ENCODE measurements at regions not wholly inside any gene's neighbourhood (a gene's known extent, or its start where the extent isn't known, plus 50 kb on each side); places are given as distances from the start of the nearest gene placed in this dataset.

DNA sequence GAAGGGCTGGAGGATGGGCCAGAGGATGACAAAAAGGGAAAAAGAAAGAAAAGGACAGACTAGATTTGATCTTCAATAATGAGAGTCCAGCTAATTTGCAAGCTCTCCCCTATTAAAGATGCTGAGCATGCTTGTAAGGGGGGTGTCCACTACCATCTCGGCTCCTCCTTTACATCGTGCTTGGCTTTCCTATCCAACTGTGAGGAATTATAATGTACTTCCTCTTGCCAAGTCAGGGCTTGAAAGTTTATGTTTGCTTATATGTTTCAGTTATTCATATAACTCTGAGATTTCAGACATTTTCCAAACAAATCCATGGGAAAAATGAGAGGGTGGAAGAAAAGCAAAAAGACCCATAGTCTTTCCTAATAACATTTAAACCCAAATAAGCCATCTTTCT, 387.1 kb downstream of the METTL15 start:
- Histone ChIP-seq H3K36me3 (ENCODE audit: insufficient read depth, low read length) (no peaks in the 10 kb centered on the region), H3K79me2 (ENCODE audit: control insufficient read depth, insufficient read depth, low read length, unreplicated experiment) (no peaks in the 10 kb centered on the region), H3K4me3 (ENCODE audit: low read depth, low read length) (no peak overlapping the region), H3K27me3 (ENCODE audit: insufficient read depth, low read length) (no peaks in the 10 kb centered on the region), H3K4me1 (ENCODE audit: control insufficient read depth, insufficient read depth, low read length, unreplicated experiment) (peaks cover 17% of the 10 kb centered on the region), H3K27ac (ENCODE audit: low read depth, low read length) (no peak overlapping the region), H2AFZ (ENCODE audit: low read length, unreplicated experiment) (no peak overlapping the region)

- Histone ChIP-seq H3K27me3 (ENCODE audit: insufficient read depth, low read length) (no peaks in the 10 kb centered on the region), H3K36me3 (ENCODE audit: insufficient read depth, low read length) (no peaks in the 10 kb centered on the region), H3K4me3 (ENCODE audit: low read depth, low read length) (no peak overlapping the region), H3K27ac (ENCODE audit: low read depth, low read length) (no peak overlapping the region), H2AFZ (ENCODE audit: low read length, unreplicated experiment) (no peak overlapping the region), H3K79me2 (ENCODE audit: control insufficient read depth, insufficient read depth, low read length, unreplicated experiment) (no peaks in the 10 kb centered on the region), H3K4me1 (ENCODE audit: control insufficient read depth, insufficient read depth, low read length, unreplicated experiment) (peaks cover 17% of the 10 kb centered on the region)
These were observed 383.2 kb downstream of the METTL15 start for GRCh38 chr11:28491431-28491830.

GRCh38 chr11:28490773-28491382, 382.7 kb downstream of the METTL15 start:
- Histone ChIP-seq H3K27ac (ENCODE audit: low read depth, low read length) (no peak overlapping the region), H3K4me1 (ENCODE audit: control insufficient read depth, insufficient read depth, low read length, unreplicated experiment) (peaks cover 17% of the 10 kb centered on the region), H3K79me2 (ENCODE audit: control insufficient read depth, insufficient read depth, low read length, unreplicated experiment) (no peaks in the 10 kb centered on the region), H3K36me3 (ENCODE audit: insufficient read depth, low read length) (no peaks in the 10 kb centered on the region), H3K4me3 (ENCODE audit: low read depth, low read length) (no peak overlapping the region), H3K27me3 (ENCODE audit: insufficient read depth, low read length) (no peaks in the 10 kb centered on the region), H2AFZ (ENCODE audit: low read length, unreplicated experiment) (no peak overlapping the region)

GRCh38 chr11:28488336-28488735, 380.1 kb downstream of the METTL15 start:
- Histone ChIP-seq H3K79me2 (ENCODE audit: control insufficient read depth, insufficient read depth, low read length, unreplicated experiment) (no peaks in the 10 kb centered on the region), H2AFZ (ENCODE audit: low read length, unreplicated experiment) (no peak overlapping the region), H3K27ac (ENCODE audit: low read depth, low read length) (no peak overlapping the region), H3K36me3 (ENCODE audit: insufficient read depth, low read length) (no peaks in the 10 kb centered on the region), H3K4me3 (ENCODE audit: low read depth, low read length) (no peak overlapping the region), H3K27me3 (ENCODE audit: insufficient read depth, low read length) (no peaks in the 10 kb centered on the region), H3K4me1 (ENCODE audit: control insufficient read depth, insufficient read depth, low read length, unreplicated experiment) (peaks cover 17% of the 10 kb centered on the region)

DNA sequence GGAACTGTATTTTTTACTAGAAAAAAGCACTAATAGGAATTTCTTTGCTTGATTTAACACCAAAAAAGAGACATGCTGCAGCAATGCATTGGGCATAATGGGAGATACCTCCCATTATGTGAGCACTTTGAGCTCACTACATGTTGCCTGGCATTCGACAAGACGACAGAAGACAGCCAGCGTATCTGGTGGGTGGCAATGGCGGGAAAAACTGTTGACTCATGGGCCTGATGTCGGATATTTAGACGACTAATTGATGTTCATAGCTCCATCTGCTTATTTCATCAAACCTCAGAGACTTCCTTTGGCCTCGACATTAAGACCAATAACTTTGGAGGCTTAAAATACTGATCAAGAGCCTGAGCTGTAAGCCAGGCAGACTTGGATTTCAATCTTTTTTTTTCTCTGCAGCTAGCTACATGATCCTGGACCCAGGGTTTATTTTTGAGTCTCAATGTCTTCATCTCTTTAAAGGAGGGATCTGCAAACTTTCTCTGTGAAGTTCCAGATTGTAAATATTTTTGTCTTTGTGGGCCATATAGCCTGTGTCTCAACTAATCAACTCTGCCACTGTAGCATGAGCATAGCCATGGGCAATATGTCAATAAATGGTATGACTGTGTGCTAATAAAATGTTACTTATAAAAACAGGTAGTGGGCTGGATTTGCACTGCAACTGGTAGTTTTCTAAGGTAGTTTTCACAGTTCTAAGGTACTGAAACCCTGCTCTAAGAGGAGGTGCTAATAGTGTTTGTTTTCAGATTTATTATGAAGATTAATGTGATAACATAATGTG, 375.1 kb downstream of the METTL15 start:
- Histone ChIP-seq H3K36me3 (ENCODE audit: insufficient read depth, low read length) (no peaks in the 10 kb centered on the region), H3K27me3 (ENCODE audit: insufficient read depth, low read length) (no peaks in the 10 kb centered on the region), H3K4me3 (ENCODE audit: low read depth, low read length) (no peak overlapping the region), H2AFZ (ENCODE audit: low read length, unreplicated experiment) (no peak overlapping the region), H3K79me2 (ENCODE audit: control insufficient read depth, insufficient read depth, low read length, unreplicated experiment) (no peaks in the 10 kb centered on the region), H3K27ac (ENCODE audit: low read depth, low read length) (no peak overlapping the region), H3K4me1 (ENCODE audit: control insufficient read depth, insufficient read depth, low read length, unreplicated experiment) (no peaks in the 10 kb centered on the region)

GRCh38 chr11:28482666-28483065, 374.5 kb downstream of the METTL15 start:
- Histone ChIP-seq H3K79me2 (ENCODE audit: control insufficient read depth, insufficient read depth, low read length, unreplicated experiment) (no peaks in the 10 kb centered on the region), H3K27ac (ENCODE audit: low read depth, low read length) (no peak overlapping the region), H3K27me3 (ENCODE audit: insufficient read depth, low read length) (no peaks in the 10 kb centered on the region), H3K4me1 (ENCODE audit: control insufficient read depth, insufficient read depth, low read length, unreplicated experiment) (no peaks in the 10 kb centered on the region), H3K4me3 (ENCODE audit: low read depth, low read length) (no peak overlapping the region), H3K36me3 (ENCODE audit: insufficient read depth, low read length) (no peaks in the 10 kb centered on the region), H2AFZ (ENCODE audit: low read length, unreplicated experiment) (no peak overlapping the region)

GRCh38 chr11:28481616-28482480, 373.7 kb downstream of the METTL15 start:
- H2AFZ ChIP-seq (ENCODE audit: low read length, unreplicated experiment), result no peak overlapping the region
- no peak overlapping the region for H3K27ac ChIP-seq (ENCODE audit: low read depth, low read length)
- no peaks in the 10 kb centered on the region for H3K4me1 ChIP-seq (ENCODE audit: control insufficient read depth, insufficient read depth, low read length, unreplicated experiment)
- no peak overlapping the region for H3K4me3 ChIP-seq (ENCODE audit: low read depth, low read length)
- H3K27me3 ChIP-seq (ENCODE audit: insufficient read depth, low read length), result no peaks in the 10 kb centered on the region
- no peaks in the 10 kb centered on the region for H3K36me3 ChIP-seq (ENCODE audit: insufficient read depth, low read length)
- H3K79me2 ChIP-seq (ENCODE audit: control insufficient read depth, insufficient read depth, low read length, unreplicated experiment), result no peaks in the 10 kb centered on the region

- Histone ChIP-seq H2AFZ (ENCODE audit: low read length, unreplicated experiment) (no peak overlapping the region), H3K27me3 (ENCODE audit: insufficient read depth, low read length) (no peaks in the 10 kb centered on the region), H3K79me2 (ENCODE audit: control insufficient read depth, insufficient read depth, low read length, unreplicated experiment) (no peaks in the 10 kb centered on the region), H3K36me3 (ENCODE audit: insufficient read depth, low read length) (no peaks in the 10 kb centered on the region), H3K27ac (ENCODE audit: low read depth, low read length) (no peak overlapping the region), H3K4me3 (ENCODE audit: low read depth, low read length) (no peak overlapping the region), H3K4me1 (ENCODE audit: control insufficient read depth, insufficient read depth, low read length, unreplicated experiment) (no peaks in the 10 kb centered on the region)
These were observed 372.2 kb downstream of the METTL15 start for GRCh38 chr11:28480406-28480805.

- no peaks in the 10 kb centered on the region for H3K4me1 ChIP-seq (ENCODE audit: control insufficient read depth, insufficient read depth, low read length, unreplicated experiment)
- H2AFZ ChIP-seq (ENCODE audit: low read length, unreplicated experiment), result no peak overlapping the region
- H3K27me3 ChIP-seq (ENCODE audit: insufficient read depth, low read length), result no peaks in the 10 kb centered on the region
- H3K4me3 ChIP-seq (ENCODE audit: low read depth, low read length), result no peak overlapping the region
- H3K79me2 ChIP-seq (ENCODE audit: control insufficient read depth, insufficient read depth, low read length, unreplicated experiment), result no peaks in the 10 kb centered on the region
- H3K27ac ChIP-seq (ENCODE audit: low read depth, low read length), result no peak overlapping the region
- H3K36me3 ChIP-seq (ENCODE audit: insufficient read depth, low read length), result no peaks in the 10 kb centered on the region
These were observed 368.7 kb downstream of the METTL15 start for GRCh38 chr11:28476864-28477263.

GRCh38 chr11:28476049-28476448, 367.9 kb downstream of the METTL15 start:
- H3K4me1 ChIP-seq (ENCODE audit: control insufficient read depth, insufficient read depth, low read length, unreplicated experiment), result no peaks in the 10 kb centered on the region
- H3K79me2 ChIP-seq (ENCODE audit: control insufficient read depth, insufficient read depth, low read length, unreplicated experiment), result no peaks in the 10 kb centered on the region
- H3K4me3 ChIP-seq (ENCODE audit: low read depth, low read length), result no peak overlapping the region
- H2AFZ ChIP-seq (ENCODE audit: low read length, unreplicated experiment), result no peak overlapping the region
- no peak overlapping the region for H3K27ac ChIP-seq (ENCODE audit: low read depth, low read length)
- no peaks in the 10 kb centered on the region for H3K27me3 ChIP-seq (ENCODE audit: insufficient read depth, low read length)
- H3K36me3 ChIP-seq (ENCODE audit: insufficient read depth, low read length), result no peaks in the 10 kb centered on the region
